ENCODE measurements at regions not wholly inside any gene's neighbourhood (a gene's known extent, or its start where the extent isn't known, plus 50 kb on each side); places are given as distances from the start of the nearest gene placed in this dataset.

DNA sequence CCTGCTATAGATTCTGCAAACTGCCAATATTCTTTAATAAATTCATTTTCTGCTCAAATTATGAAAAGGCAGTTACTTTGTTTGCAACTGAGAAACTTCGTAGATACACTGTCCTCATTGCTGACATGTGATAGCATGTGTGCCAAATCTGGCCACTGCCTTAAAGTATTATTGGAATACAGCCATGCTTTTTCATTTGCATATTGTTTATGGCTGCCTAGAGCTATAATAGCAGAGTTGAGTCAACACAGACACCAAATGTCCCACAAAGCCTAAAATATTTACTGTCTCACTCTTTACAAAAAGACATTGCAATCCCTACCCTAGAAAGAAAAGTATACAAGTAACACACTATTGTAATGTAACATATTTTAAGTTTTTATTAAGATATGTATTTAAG lies 647.4 kb downstream of the XPNPEP1 start:
- Histone ChIP-seq H3K27me3 (replicated peaks; ENCODE audit: insufficient read depth) (no peaks in the 10 kb centered on the region), H3K4me3 (no peak overlapping the region), H3K27ac (no peak overlapping the region), H3K9me3 (no peaks in the 10 kb centered on the region), H3K4me1 (ENCODE audit: control insufficient read depth in 1 of 2, low read depth in 2 of 2) (no peaks in the 10 kb centered on the region), H3K36me3 (no peaks in the 10 kb centered on the region)
- TF ChIP-seq, protein P1, sequence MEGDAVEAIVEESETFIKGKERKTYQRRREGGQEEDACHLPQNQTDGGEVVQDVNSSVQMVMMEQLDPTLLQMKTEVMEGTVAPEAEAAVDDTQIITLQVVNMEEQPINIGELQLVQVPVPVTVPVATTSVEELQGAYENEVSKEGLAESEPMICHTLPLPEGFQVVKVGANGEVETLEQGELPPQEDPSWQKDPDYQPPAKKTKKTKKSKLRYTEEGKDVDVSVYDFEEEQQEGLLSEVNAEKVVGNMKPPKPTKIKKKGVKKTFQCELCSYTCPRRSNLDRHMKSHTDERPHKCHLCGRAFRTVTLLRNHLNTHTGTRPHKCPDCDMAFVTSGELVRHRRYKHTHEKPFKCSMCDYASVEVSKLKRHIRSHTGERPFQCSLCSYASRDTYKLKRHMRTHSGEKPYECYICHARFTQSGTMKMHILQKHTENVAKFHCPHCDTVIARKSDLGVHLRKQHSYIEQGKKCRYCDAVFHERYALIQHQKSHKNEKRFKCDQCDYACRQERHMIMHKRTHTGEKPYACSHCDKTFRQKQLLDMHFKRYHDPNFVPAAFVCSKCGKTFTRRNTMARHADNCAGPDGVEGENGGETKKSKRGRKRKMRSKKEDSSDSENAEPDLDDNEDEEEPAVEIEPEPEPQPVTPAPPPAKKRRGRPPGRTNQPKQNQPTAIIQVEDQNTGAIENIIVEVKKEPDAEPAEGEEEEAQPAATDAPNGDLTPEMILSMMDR (IDR thresholded peaks at IDR 0.05), result no peak
- ATAC-seq (ENCODE audit: insufficient number of reproducible peaks, low FRiP score, low read depth), result no peak
- DNase-seq (ENCODE audit: low spot score), result no peak

GRCh38 chr10:109274681-109275080 lies 648.6 kb downstream of the XPNPEP1 start:
- H3K4me1 ChIP-seq (ENCODE audit: control insufficient read depth in 1 of 2, low read depth in 2 of 2), result no peaks in the 10 kb centered on the region
- DNase-seq (ENCODE audit: low spot score), result no peak
- TF ChIP-seq, protein P1 (IDR thresholded peaks at IDR 0.05), result no peak

DNA sequence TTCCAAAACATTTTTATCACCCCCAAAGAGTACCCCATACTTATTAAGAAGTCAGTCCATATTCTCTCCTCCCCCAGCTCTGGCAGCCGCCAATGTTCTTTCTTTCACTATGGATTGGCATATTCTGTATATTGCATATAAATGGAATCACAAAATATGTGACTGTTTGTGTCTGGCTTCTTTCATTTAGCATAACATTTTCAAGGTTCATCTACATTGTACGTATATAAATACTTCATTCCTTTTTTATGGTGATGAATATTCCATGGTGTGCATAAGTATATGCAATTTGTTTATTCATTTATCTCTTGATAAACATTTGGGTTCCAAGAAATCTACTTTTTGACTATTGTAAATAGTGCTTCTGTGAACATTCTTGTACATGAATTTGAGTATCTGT lies 653.1 kb downstream of the XPNPEP1 start:
- Histone ChIP-seq H3K27ac (no peak overlapping the region), H3K27me3 (replicated peaks; ENCODE audit: insufficient read depth) (no peaks in the 10 kb centered on the region), H3K4me3 (no peak overlapping the region), H3K36me3 (no peaks in the 10 kb centered on the region), H3K4me1 (ENCODE audit: control insufficient read depth in 1 of 2, low read depth in 2 of 2) (no peaks in the 10 kb centered on the region), H3K9me3 (no peaks in the 10 kb centered on the region)
- no peak for DNase-seq (ENCODE audit: low spot score)
- no peak for ATAC-seq (ENCODE audit: insufficient number of reproducible peaks, low FRiP score, low read depth)
- TF ChIP-seq, protein P1 (IDR thresholded peaks at IDR 0.05), result no peak

More at GRCh38 chr10:109274681-109275080, 648.6 kb downstream of the XPNPEP1 start:
- no peaks in the 10 kb centered on the region for H3K27me3 ChIP-seq (replicated peaks; ENCODE audit: insufficient read depth)
- H3K9me3 ChIP-seq, result no peaks in the 10 kb centered on the region
- H3K27ac ChIP-seq, result no peak overlapping the region
- no peak overlapping the region for H3K4me3 ChIP-seq
- H3K36me3 ChIP-seq, result no peaks in the 10 kb centered on the region
- no peak for ATAC-seq (ENCODE audit: insufficient number of reproducible peaks, low FRiP score, low read depth)

DNA sequence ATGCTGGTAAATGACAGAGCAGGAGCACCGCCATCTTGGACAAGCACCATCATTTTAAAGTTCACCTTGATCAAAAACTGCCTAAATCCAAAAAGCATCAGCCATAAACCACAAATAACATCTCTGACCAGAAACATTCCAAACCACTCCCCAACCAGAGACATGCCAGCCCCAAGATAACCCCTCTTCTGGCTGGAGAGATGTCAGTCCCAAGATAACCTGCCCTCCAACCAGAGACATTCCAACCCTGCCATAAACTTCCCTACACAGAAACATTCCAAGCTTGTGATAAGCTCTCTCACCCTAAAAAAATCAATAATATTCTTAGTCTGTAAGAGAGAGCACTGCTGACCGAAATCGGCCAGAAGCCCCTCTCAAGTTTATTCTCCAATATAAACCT lies 659.3 kb downstream of the XPNPEP1 start:
- TF ChIP-seq, protein P1 (IDR thresholded peaks at IDR 0.05), result no peak

DNA sequence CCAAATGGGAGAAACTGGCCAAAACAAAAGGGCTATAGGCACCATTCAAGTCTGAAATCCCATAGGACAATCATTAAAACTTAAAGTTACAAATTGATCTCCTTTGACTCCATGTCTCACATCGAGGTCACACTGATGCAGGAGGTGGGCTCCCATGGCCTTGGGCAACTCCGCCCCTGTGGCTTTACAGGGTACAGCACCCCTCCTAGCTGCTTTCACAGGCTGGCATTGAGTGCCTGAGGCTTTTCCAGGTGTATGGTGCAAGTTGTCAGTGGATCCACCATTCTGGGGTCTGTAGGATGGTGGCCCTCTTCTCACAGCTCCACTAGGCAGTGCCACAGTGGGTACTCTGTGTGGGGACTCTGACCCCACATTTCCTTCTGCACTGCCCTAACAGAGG lies 662.1 kb downstream of the XPNPEP1 start:
- no peak for ATAC-seq (ENCODE audit: insufficient number of reproducible peaks, low FRiP score, low read depth)

More for the DNA sequence above, 659.3 kb downstream of the XPNPEP1 start:
- ATAC-seq (ENCODE audit: insufficient number of reproducible peaks, low FRiP score, low read depth) (no peak), DNase-seq (ENCODE audit: low spot score) (no peak)
- Histone ChIP-seq H3K36me3 (no peaks in the 10 kb centered on the region), H3K9me3 (no peaks in the 10 kb centered on the region), H3K4me1 (ENCODE audit: control insufficient read depth in 1 of 2, low read depth in 2 of 2) (no peaks in the 10 kb centered on the region), H3K27me3 (replicated peaks; ENCODE audit: insufficient read depth) (no peaks in the 10 kb centered on the region), H3K4me3 (no peak overlapping the region), H3K27ac (no peak overlapping the region)

More for the DNA sequence above, 662.1 kb downstream of the XPNPEP1 start:
- Histone ChIP-seq H3K4me1 (ENCODE audit: control insufficient read depth in 1 of 2, low read depth in 2 of 2) (no peaks in the 10 kb centered on the region), H3K27ac (no peak overlapping the region), H3K27me3 (replicated peaks; ENCODE audit: insufficient read depth) (no peaks in the 10 kb centered on the region), H3K4me3 (no peak overlapping the region), H3K36me3 (no peaks in the 10 kb centered on the region), H3K9me3 (no peaks in the 10 kb centered on the region)
- TF ChIP-seq, protein P1 (IDR thresholded peaks at IDR 0.05), result no peak
- no peak for DNase-seq (ENCODE audit: low spot score)
